BLaER1 (cell line): ENCODE measurements at regions not wholly inside any gene's neighbourhood (a gene's known extent, or its start where the extent isn't known, plus 50 kb on each side); places are given as distances from the start of the nearest gene placed in this dataset.

Experiments used
- H3K27ac ChIP-seq: shearing (Covaris generic); formaldehyde crosslinking; 2 replicates; pipeline ENCODE4 v1.8.1; 2022
- H3K27me3 ChIP-seq: shearing (Covaris generic); formaldehyde crosslinking; 2 replicates; pipeline ENCODE4 v1.8.1; 2022
- H3K36me3 ChIP-seq: shearing (Covaris generic); formaldehyde crosslinking; 2 replicates; pipeline ENCODE4 v1.8.1; 2022
- H3K4me1 ChIP-seq: shearing (Covaris generic); formaldehyde crosslinking; 2 replicates; pipeline ENCODE4 v1.8.1; 2022
- H3K4me2 ChIP-seq: shearing (Covaris generic); formaldehyde crosslinking; 2 replicates; pipeline ENCODE4 v1.8.1; 2022
- H3K4me3 ChIP-seq: shearing (Covaris generic); formaldehyde crosslinking; 2 replicates; pipeline ENCODE4 v1.8.1; 2022
- H3K9ac ChIP-seq: shearing (Covaris generic); formaldehyde crosslinking; 2 replicates; pipeline ENCODE4 v1.8.1; 2022
- H3K9me3 ChIP-seq: shearing (Covaris generic); formaldehyde crosslinking; 2 replicates; pipeline ENCODE4 v1.8.1; 2022
- H4K20me1 ChIP-seq: shearing (Covaris generic); formaldehyde crosslinking; 2 replicates; pipeline ENCODE4 v1.8.1; 2022
- Cebpa-rat ChIP-seq: shearing (Covaris generic); IDR thresholded peaks from 2 replicates; pipeline ENCODE4 v1.8.1; 2022

DNA sequence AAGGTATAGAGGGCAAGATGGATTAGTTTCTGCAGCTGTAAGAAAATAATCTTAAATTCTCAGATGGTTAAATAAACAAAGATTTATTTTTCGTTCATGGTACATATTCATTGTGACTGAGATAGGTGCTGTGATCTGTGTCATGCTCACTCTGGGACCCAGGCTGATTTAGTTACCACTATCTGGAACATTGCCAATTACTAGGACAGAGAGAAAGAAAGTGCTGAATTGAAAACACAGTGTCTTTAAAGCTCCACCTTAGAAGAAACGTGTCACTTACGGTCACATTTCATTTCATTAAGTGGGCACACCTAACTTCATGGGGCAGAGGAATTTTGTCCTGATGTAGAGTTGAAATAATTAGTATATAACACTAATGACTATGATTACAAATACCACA, 430.0 kb downstream of the CCDC91 start:
- Histone ChIP-seq H3K27me3 (no peaks in the 10 kb centered on the region), H3K9ac (no peak overlapping the region), H3K4me3 (no peak overlapping the region), H4K20me1 (no peaks in the 10 kb centered on the region), H3K27ac (no peak overlapping the region), H3K36me3 (no peaks in the 10 kb centered on the region), H3K9me3 (no peaks in the 10 kb centered on the region), H3K4me2 (no peak overlapping the region), H3K4me1 (no peaks in the 10 kb centered on the region)
- no peak for TF ChIP-seq Cebpa-rat

DNA sequence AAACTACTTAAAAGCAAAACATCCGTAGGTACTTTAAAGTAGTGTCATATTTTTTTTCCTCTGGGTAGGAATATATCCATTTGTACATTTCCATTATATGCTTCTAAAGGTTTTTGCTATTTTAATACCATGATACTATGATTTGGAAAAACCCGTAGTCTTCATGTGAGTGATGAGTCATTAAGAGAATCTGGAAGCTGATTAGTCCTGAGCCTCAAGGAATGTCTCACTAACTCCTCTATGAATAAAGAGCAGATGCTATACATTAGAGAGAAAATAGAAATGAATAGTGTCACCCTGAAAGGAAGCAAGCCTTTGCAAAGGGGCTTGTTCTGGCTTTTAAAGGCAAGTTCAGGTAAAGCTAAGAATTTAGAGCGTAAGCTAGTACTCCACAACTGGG, 432.1 kb downstream of the CCDC91 start:
- Histone ChIP-seq H3K36me3 (no peaks in the 10 kb centered on the region), H3K27me3 (no peaks in the 10 kb centered on the region), H3K4me1 (no peaks in the 10 kb centered on the region), H3K9ac (no peak overlapping the region), H3K27ac (no peak overlapping the region), H3K4me2 (no peak overlapping the region), H3K4me3 (no peak overlapping the region), H3K9me3 (no peaks in the 10 kb centered on the region), H4K20me1 (no peaks in the 10 kb centered on the region)
- TF ChIP-seq Cebpa-rat = no peak

DNA sequence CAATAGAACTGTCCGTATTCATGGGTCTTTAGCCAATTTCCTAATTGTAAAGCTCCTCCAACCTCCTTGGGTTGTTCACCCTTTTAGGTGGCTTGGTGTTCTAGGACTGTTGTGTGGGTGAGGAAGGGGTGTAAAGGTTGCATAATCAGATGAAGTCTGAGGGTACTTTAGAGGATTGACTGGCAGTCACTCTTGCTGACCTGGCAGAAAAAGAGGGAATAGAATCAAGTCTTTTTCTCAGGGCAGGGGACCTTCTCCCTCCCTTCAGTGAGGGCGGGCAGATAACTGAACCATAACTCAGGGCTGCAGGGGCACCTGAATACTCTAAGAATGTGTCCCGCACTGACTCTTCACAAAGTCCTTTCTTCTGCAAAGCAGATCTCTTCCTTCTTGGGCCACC, 436.2 kb downstream of the CCDC91 start:
- Histone ChIP-seq H3K4me1 (no peaks in the 10 kb centered on the region), H3K4me3 (no peak overlapping the region), H3K27me3 (no peaks in the 10 kb centered on the region), H3K27ac (no peak overlapping the region), H3K36me3 (no peaks in the 10 kb centered on the region), H3K9me3 (no peaks in the 10 kb centered on the region), H4K20me1 (no peaks in the 10 kb centered on the region), H3K4me2 (no peak overlapping the region), H3K9ac (no peak overlapping the region)
- no peak for TF ChIP-seq Cebpa-rat

GRCh38 chr12:28629691-28630090, 439.4 kb downstream of the CCDC91 start:
- H3K9me3 ChIP-seq = no peaks in the 10 kb centered on the region
- H3K36me3 ChIP-seq = no peaks in the 10 kb centered on the region
- H3K27me3 ChIP-seq = no peaks in the 10 kb centered on the region
- H3K9ac ChIP-seq = no peak overlapping the region
- H3K4me3 ChIP-seq = no peak overlapping the region
- no peak for TF ChIP-seq Cebpa-rat
- no peaks in the 10 kb centered on the region for H3K4me1 ChIP-seq
- H3K4me2 ChIP-seq = no peak overlapping the region
- no peaks in the 10 kb centered on the region for H4K20me1 ChIP-seq
- no peak overlapping the region for H3K27ac ChIP-seq

- Histone ChIP-seq H3K36me3 (no peaks in the 10 kb centered on the region), H3K4me2 (no peak overlapping the region), H3K27ac (no peak overlapping the region), H3K4me1 (no peaks in the 10 kb centered on the region), H3K27me3 (no peaks in the 10 kb centered on the region), H3K4me3 (no peak overlapping the region), H4K20me1 (no peaks in the 10 kb centered on the region), H3K9me3 (no peaks in the 10 kb centered on the region), H3K9ac (no peak overlapping the region)
- TF ChIP-seq Cebpa-rat = no peak
Observed at GRCh38 chr12:28631831-28632230, 441.6 kb downstream of the CCDC91 start.

DNA sequence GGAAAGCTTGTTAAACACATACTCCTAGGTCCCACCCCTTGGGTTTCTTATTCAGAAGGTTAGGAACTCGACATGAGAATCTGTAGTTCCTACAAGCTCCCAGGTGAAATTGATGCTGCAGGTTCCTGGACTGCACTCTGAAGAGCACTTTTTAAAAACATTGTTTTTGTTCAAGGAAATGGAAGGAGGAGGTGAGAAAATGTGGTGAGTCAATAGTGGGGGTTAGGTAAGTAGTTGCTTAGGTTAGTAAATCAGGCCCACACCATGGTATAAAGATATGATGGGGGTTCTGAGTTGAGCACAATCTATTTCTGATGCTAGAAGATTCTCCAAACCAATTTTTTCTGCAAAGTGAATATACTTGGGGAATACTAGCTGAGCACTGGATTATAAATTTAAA, 450.3 kb downstream of the CCDC91 start:
- H3K4me3 ChIP-seq = no peak overlapping the region
- no peak overlapping the region for H3K27ac ChIP-seq
- H3K27me3 ChIP-seq = no peaks in the 10 kb centered on the region
- H3K9me3 ChIP-seq = no peaks in the 10 kb centered on the region
- TF ChIP-seq Cebpa-rat = no peak
- no peak overlapping the region for H3K9ac ChIP-seq
- no peak overlapping the region for H3K4me2 ChIP-seq
- H4K20me1 ChIP-seq = no peaks in the 10 kb centered on the region
- H3K4me1 ChIP-seq = no peaks in the 10 kb centered on the region
- no peaks in the 10 kb centered on the region for H3K36me3 ChIP-seq

GRCh38 chr12:28645436-28645835, 455.2 kb downstream of the CCDC91 start:
- no peak overlapping the region for H3K9ac ChIP-seq
- no peak for TF ChIP-seq Cebpa-rat
- H3K4me3 ChIP-seq = no peak overlapping the region

DNA sequence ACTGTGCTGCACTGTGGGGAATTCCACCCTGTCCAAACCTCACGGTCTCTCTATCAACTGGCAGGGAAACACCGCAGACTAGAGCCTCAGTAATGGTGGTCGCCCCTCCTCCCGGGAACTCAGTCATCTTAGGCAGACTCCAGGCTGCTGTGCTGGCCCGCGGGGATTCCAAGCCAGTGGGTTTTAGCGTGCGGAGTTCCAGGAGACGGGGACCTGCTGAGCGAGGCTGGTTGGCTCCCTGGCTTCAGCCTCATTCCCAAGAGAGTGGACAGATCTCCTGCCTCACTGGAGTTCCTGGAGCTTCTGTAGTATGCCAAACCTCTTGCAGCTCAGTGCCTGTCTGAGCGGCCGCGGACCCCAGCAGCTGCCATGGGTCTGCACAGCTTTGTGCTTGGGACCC, 455.6 kb downstream of the CCDC91 start:
- no peak overlapping the region for H3K4me3 ChIP-seq

More at GRCh38 chr12:28645436-28645835, 455.2 kb downstream of the CCDC91 start:
- Histone ChIP-seq H4K20me1 (no peaks in the 10 kb centered on the region), H3K27ac (no peak overlapping the region), H3K4me1 (no peaks in the 10 kb centered on the region), H3K27me3 (no peaks in the 10 kb centered on the region), H3K36me3 (no peaks in the 10 kb centered on the region), H3K9me3 (no peaks in the 10 kb centered on the region), H3K4me2 (no peak overlapping the region)

GRCh38 chr12:28650906-28651305, 460.6 kb downstream of the CCDC91 start:
- H3K4me1 ChIP-seq = no peaks in the 10 kb centered on the region
- H3K9ac ChIP-seq = no peak overlapping the region
- H3K4me3 ChIP-seq = no peak overlapping the region
- no peak overlapping the region for H3K4me2 ChIP-seq
- no peaks in the 10 kb centered on the region for H4K20me1 ChIP-seq
- no peak for TF ChIP-seq Cebpa-rat
- no peak overlapping the region for H3K27ac ChIP-seq
- H3K36me3 ChIP-seq = no peaks in the 10 kb centered on the region
- no peaks in the 10 kb centered on the region for H3K27me3 ChIP-seq
- H3K9me3 ChIP-seq = no peaks in the 10 kb centered on the region

More for the DNA sequence above, 455.6 kb downstream of the CCDC91 start:
- Histone ChIP-seq H3K9me3 (no peaks in the 10 kb centered on the region), H3K36me3 (no peaks in the 10 kb centered on the region), H3K27ac (no peak overlapping the region), H3K4me1 (no peaks in the 10 kb centered on the region), H4K20me1 (no peaks in the 10 kb centered on the region), H3K9ac (no peak overlapping the region), H3K4me2 (no peak overlapping the region), H3K27me3 (no peaks in the 10 kb centered on the region)
- no peak for TF ChIP-seq Cebpa-rat

- H4K20me1 ChIP-seq = no peaks in the 10 kb centered on the region
- no peak overlapping the region for H3K4me2 ChIP-seq
- H3K9me3 ChIP-seq = no peaks in the 10 kb centered on the region
- no peak overlapping the region for H3K4me3 ChIP-seq
- H3K27ac ChIP-seq = no peak overlapping the region
- no peaks in the 10 kb centered on the region for H3K36me3 ChIP-seq
- H3K27me3 ChIP-seq = no peaks in the 10 kb centered on the region
- no peak overlapping the region for H3K9ac ChIP-seq
- H3K4me1 ChIP-seq = no peaks in the 10 kb centered on the region
- TF ChIP-seq Cebpa-rat = no peak
Observed at GRCh38 chr12:28652239-28652638, 462.0 kb downstream of the CCDC91 start.

GRCh38 chr12:28681980-28682379, 467.1 kb upstream of the FAR2 start:
- no peaks in the 10 kb centered on the region for H3K9me3 ChIP-seq
- no peak overlapping the region for H3K9ac ChIP-seq
- no peak for TF ChIP-seq Cebpa-rat
- no peaks in the 10 kb centered on the region for H3K36me3 ChIP-seq
- no peak overlapping the region for H3K4me2 ChIP-seq
- no peak overlapping the region for H3K4me3 ChIP-seq
- H4K20me1 ChIP-seq = no peaks in the 10 kb centered on the region
- no peaks in the 10 kb centered on the region for H3K27me3 ChIP-seq
- no peak overlapping the region for H3K27ac ChIP-seq
- no peaks in the 10 kb centered on the region for H3K4me1 ChIP-seq
